Vagina (tissue), 2 donors: ENCODE measurements at regions not wholly inside any gene's neighbourhood (a gene's known extent, or its start where the extent isn't known, plus 50 kb on each side); places are given as distances from the start of the nearest gene placed in this dataset.

ENCODE experiments used
- DNase-seq, 2 donors: peaks; one replicate each; pipeline ENCODE4 v3.0.0-alpha.2; 2017; ENCODE audit errors: extremely low spot score in 2 of 2
- H3K27ac ChIP-seq: fragments of 200-600 bp; sonication (generic); one replicate; pipeline ENCODE4 v1.5.1; 2019
- H3K27me3 ChIP-seq: fragments of 200-600 bp; sonication (generic); one replicate; pipeline ENCODE4 v1.5.1; 2019
- H3K36me3 ChIP-seq, 2 donors: fragments of 200-600 bp; sonication (generic); one replicate each; pipeline ENCODE4 v1.5.1; 2017 to 2019
- H3K4me1 ChIP-seq: fragments of 200-600 bp; sonication (generic); one replicate; pipeline ENCODE4 v1.5.1; 2019
- H3K4me3 ChIP-seq, 2 donors: fragments of 200-600 bp; sonication (generic); 1 replicate in 1 of 2; 2 replicates in 1 of 2; pipeline ENCODE4 v1.5.1; 2016 to 2019
- H3K9me3 ChIP-seq: fragments of 200-600 bp; sonication (generic); one replicate; pipeline ENCODE4 v1.5.1; 2019
- POLR2A ChIP-seq, 2 donors: fragments of 450-650 bp; IDR thresholded peaks; one replicate each; pipeline ENCODE4 v1.6.1; 2017; ENCODE audit warnings: antibody characterized with exemption in 2 of 2, mild to moderate bottlenecking in 2 of 2, moderate library complexity in 2 of 2
- POLR2AphosphoS5 ChIP-seq, 2 donors: sonication (generic); formaldehyde crosslinking; IDR thresholded peaks; one replicate each; pipeline ENCODE4 v1.9.0; 2017; ENCODE audit warnings: antibody characterized with exemption in 2 of 2, mild to moderate bottlenecking in 2 of 2, low read depth in 1 of 2; ENCODE audit not compliant: insufficient read depth in 1 of 2
- intact Hi-C: fragments of 100-400 bp; cut with DNase I; formaldehyde crosslinking; loops from one replicate; pipeline ENCODE4 v1.15.1; 2023
- TF ChIP-seq, protein P1 (sequence below), 3 experiments: fragments of 450-650 bp in 2 of 3; fragments of 200-600 bp in 1 of 3; sonication (generic) in 1 of 3; IDR thresholded peaks; one replicate each; pipeline ENCODE4 v1.5.1; 2017 to 2019; ENCODE audit warnings: antibody characterized with exemption in 3 of 3, mild to moderate bottlenecking in 2 of 3, moderate library complexity in 2 of 3

DNA sequence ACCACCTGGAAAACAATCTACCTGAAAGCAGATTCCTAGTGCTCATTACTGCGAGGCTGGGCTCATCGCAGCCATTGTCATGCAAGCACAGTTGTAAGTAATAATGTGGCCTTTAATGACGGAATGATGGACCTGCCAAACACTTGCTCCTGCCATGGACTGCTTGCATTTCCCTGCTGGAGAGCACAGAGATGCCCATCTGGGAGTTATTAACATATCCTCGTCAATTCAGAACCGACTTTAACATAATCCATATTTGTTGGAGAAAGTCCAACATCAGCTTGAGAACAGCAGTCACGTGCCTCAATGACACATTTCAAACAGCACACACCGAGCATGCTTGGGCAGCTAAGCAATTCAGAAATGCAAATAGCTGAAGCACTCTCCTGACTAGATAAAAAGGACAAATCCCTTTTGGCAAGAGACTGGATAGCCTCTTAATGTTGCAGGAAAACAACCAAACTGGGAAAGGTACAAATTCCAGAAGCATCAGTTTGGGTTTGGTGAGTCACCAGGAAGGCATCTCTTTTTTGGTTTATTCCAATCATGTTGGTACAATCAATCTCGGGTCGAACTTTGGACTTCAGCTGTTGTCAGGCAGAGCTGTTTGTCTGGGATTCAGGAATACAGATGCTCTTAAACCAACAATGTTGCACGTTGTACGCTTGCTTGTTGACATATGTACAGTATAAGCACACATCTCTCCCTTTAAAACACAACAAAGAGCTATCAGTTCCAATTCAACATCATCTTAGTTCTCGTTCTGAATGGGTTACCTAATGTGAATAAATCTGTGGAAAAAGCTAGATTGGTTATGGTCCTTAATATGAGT lies 395.8 kb downstream of the LNPK start:
- Histone ChIP-seq H3K27me3 (no peaks in the 10 kb centered on the region), H3K4me1 (no peaks in the 10 kb centered on the region), H3K36me3 (no peaks in the 10 kb centered on the region), H3K4me3 (no peak overlapping the region), H3K9me3 (no peaks in the 10 kb centered on the region), H3K27ac (no peak overlapping the region)
- TF ChIP-seq POLR2AphosphoS5 (IDR thresholded peaks at IDR 0.05; ENCODE audit: insufficient read depth in 1 of 2, low read depth in 1 of 2) = no peak
- TF ChIP-seq POLR2A (IDR thresholded peaks at IDR 0.05) = no peak
- TF ChIP-seq, protein P1, sequence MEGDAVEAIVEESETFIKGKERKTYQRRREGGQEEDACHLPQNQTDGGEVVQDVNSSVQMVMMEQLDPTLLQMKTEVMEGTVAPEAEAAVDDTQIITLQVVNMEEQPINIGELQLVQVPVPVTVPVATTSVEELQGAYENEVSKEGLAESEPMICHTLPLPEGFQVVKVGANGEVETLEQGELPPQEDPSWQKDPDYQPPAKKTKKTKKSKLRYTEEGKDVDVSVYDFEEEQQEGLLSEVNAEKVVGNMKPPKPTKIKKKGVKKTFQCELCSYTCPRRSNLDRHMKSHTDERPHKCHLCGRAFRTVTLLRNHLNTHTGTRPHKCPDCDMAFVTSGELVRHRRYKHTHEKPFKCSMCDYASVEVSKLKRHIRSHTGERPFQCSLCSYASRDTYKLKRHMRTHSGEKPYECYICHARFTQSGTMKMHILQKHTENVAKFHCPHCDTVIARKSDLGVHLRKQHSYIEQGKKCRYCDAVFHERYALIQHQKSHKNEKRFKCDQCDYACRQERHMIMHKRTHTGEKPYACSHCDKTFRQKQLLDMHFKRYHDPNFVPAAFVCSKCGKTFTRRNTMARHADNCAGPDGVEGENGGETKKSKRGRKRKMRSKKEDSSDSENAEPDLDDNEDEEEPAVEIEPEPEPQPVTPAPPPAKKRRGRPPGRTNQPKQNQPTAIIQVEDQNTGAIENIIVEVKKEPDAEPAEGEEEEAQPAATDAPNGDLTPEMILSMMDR (IDR thresholded peaks at IDR 0.05) = no peak
- intact Hi-C loops = no loop called here
- DNase-seq = no peak

DNA sequence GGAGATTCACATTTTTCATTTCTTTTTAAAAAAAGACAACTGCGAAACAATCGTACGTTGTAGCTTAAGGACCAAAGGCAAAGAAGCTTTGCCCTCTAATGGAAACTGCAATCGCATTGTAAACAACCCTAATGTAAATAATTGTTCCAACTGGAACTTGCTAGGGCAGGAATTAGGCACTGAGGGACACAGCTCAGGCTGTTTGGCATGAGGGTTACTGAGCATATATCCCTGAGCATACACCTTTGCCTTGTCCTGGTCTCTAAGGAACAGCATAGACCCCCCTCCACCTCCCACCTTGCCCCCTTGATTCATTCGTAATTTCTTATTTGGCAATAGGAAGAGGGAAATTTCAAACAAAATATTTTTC lies 396.4 kb downstream of the LNPK start:
- Histone ChIP-seq H3K27ac (no peak overlapping the region), H3K4me3 (no peak overlapping the region)

DNA sequence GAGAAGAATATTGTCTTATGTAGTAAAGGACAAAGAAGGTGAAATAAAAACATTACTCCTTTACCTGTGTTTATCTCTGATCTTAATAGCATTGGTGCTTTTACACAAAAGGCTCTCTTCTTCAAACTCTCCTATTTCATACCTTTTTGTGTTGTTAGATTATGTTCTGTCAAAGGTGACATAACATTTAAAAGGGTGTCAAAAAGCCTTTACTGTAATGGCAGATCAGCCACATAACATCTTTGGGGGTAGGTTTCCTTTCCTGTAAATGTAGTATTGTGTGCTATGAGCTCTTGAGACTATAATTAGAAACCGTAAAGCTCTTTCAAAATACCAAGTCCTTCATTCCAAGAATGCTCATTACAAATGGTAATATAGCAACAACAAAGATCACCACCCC lies 400.1 kb downstream of the LNPK start:
- Histone ChIP-seq H3K9me3 (no peaks in the 10 kb centered on the region), H3K27me3 (no peaks in the 10 kb centered on the region), H3K4me3 (no peak overlapping the region), H3K36me3 (no peaks in the 10 kb centered on the region), H3K4me1 (no peaks in the 10 kb centered on the region), H3K27ac (no peak overlapping the region)
- no peak for DNase-seq
- TF ChIP-seq POLR2AphosphoS5 (IDR thresholded peaks at IDR 0.05; ENCODE audit: insufficient read depth in 1 of 2, low read depth in 1 of 2) = no peak
- TF ChIP-seq POLR2A (IDR thresholded peaks at IDR 0.05) = no peak
- TF ChIP-seq, protein P1 (IDR thresholded peaks at IDR 0.05) = no peak
- intact Hi-C loops = no loop called here

More for the DNA sequence above, 396.4 kb downstream of the LNPK start:
- no peak for DNase-seq
- no peaks in the 10 kb centered on the region for H3K4me1 ChIP-seq
- H3K27me3 ChIP-seq = no peaks in the 10 kb centered on the region
- H3K36me3 ChIP-seq = no peaks in the 10 kb centered on the region
- no peaks in the 10 kb centered on the region for H3K9me3 ChIP-seq
- TF ChIP-seq, protein P1 (IDR thresholded peaks at IDR 0.05) = no peak
- TF ChIP-seq POLR2AphosphoS5 (IDR thresholded peaks at IDR 0.05; ENCODE audit: insufficient read depth in 1 of 2, low read depth in 1 of 2) (no peak), POLR2A (IDR thresholded peaks at IDR 0.05) (no peak)
- intact Hi-C loops = no loop called here

DNA sequence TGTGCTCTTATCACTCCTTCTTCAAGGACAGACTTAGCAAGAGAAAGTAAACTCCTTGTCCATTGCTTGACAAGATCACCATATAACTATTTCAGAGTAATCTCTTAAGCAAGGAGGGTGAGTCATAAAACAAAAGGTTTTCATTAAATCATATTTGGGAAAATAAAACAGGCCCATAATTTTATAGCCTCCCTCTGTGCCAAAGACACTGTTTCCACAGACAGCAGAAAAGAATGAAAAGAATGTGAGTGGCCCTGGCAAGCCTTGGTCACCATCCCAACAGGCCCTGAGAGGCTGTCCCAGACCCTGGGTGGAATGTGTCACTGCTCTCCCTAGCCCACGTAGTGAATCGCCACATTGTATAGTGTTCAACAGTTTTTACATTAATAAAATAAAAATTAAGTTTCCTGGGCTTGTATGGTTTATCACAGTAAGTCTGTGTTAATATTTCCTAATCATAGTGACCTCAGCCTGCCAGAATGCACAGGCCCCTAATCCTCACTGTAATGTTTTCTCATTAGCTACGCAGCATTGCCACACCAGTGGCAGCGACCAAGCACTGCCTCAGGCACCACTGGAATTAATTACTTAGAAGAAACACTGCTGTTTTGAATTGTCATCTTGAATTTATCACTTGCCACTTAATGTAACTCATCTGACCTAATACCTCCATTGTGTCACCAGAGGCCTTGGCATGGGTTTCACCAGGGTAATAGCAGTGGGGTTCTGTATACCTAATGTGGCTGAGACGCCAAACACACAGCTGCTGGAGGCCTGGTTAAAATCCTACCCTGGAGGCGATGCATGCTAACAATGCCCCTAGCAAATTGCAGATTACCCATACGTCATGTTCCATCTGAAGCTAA lies 401.9 kb downstream of the LNPK start:
- no peak for TF ChIP-seq POLR2A (IDR thresholded peaks at IDR 0.05)
- TF ChIP-seq, protein P1 (IDR thresholded peaks at IDR 0.05) = no peak
- no peak for TF ChIP-seq POLR2AphosphoS5 (IDR thresholded peaks at IDR 0.05; ENCODE audit: insufficient read depth in 1 of 2, low read depth in 1 of 2)
- intact Hi-C loops = no loop called here

More for the DNA sequence above, 401.9 kb downstream of the LNPK start:
- Histone ChIP-seq H3K4me3 (no peak overlapping the region), H3K36me3 (no peaks in the 10 kb centered on the region), H3K27me3 (no peaks in the 10 kb centered on the region), H3K9me3 (no peaks in the 10 kb centered on the region), H3K4me1 (no peaks in the 10 kb centered on the region), H3K27ac (no peak overlapping the region)
- no peak for DNase-seq
